SK-N-SH treated with all-trans-retinoic acid at 6 μM for 48 hours (cell line): ENCODE measurements at regions not wholly inside any gene's neighbourhood (a gene's known extent, or its start where the extent isn't known, plus 50 kb on each side); places are given as distances from the start of the nearest gene placed in this dataset.

ENCODE experiments used
- ATAC-seq: fragments of 200-7000 bp; cut with Tn5 transposase; 3 replicates; pipeline ENCODE4 v1.9.1; 2020; ENCODE audit warnings: mild to moderate bottlenecking, moderate library complexity
- ARNTL ChIP-seq: fragments of 450-650 bp; formaldehyde crosslinking; IDR thresholded peaks from 2 replicates; pipeline ENCODE4 v1.5.0; 2020; ENCODE audit warnings: low read depth, mild to moderate bottlenecking, moderate library complexity, borderline replicate concordance
- GLIS3 ChIP-seq: fragments of 250-450 bp; sonication (Bioruptor Pico); IDR thresholded peaks from 2 replicates; pipeline ENCODE4 v1.5.0; 2020; ENCODE audit warnings: mild to moderate bottlenecking, moderate library complexity
- ISL1 ChIP-seq: fragments of 250-450 bp; sonication (Bioruptor Pico); IDR thresholded peaks from 2 replicates; pipeline ENCODE4 v2.1.2; 2022; ENCODE audit warnings: mild to moderate bottlenecking, moderate library complexity
- OSR1 ChIP-seq: fragments of 250-450 bp; sonication (Bioruptor Pico); IDR thresholded peaks from 2 replicates; pipeline ENCODE4 v1.8.0; 2022; ENCODE audit warnings: moderate library complexity, mild to moderate bottlenecking, inconsistent platforms
- POU6F1 ChIP-seq: fragments of 250-450 bp; sonication (Bioruptor Pico); IDR thresholded peaks from 2 replicates; pipeline ENCODE4 v1.8.0; 2021; ENCODE audit warnings: low read depth, mild to moderate bottlenecking, moderate library complexity, borderline replicate concordance
- PPARA ChIP-seq: fragments of 250-450 bp; sonication (Bioruptor Pico); IDR thresholded peaks from 2 replicates; pipeline ENCODE4 v1.5.0; 2020; ENCODE audit warnings: mild to moderate bottlenecking, borderline replicate concordance
- SNAI2 ChIP-seq: fragments of 250-450 bp; sonication (Bioruptor Pico); IDR thresholded peaks from 2 replicates; pipeline ENCODE4 v1.5.0; 2020; ENCODE audit warnings: mild to moderate bottlenecking, moderate library complexity
- TCF4 ChIP-seq: fragments of 250-450 bp; sonication (Bioruptor Pico); IDR thresholded peaks from 2 replicates; pipeline ENCODE4 v1.8.0; 2021; ENCODE audit warnings: mild to moderate bottlenecking, moderate library complexity, borderline replicate concordance
- TSHZ2 ChIP-seq: fragments of 250-450 bp; sonication (Bioruptor Pico); IDR thresholded peaks from 2 replicates; pipeline ENCODE4 v1.5.0; 2020; ENCODE audit warnings: mild to moderate bottlenecking, moderate library complexity
- ZNF565 ChIP-seq: fragments of 450-650 bp; formaldehyde crosslinking; conservative IDR thresholded peaks from 2 replicates; pipeline ENCODE4 v1.5.0; 2020; ENCODE audit warnings: low read depth, mild to moderate bottlenecking, moderate library complexity
- ZNF70 ChIP-seq: fragments of 450-650 bp; formaldehyde crosslinking; IDR thresholded peaks from 2 replicates; pipeline ENCODE4 v1.5.0; 2020; ENCODE audit warnings: mild to moderate bottlenecking, moderate library complexity
- ZNF8 ChIP-seq: fragments of 450-650 bp; formaldehyde crosslinking; IDR thresholded peaks from 2 replicates; pipeline ENCODE4 v1.5.0; 2020; ENCODE audit warnings: mild to moderate bottlenecking, moderate library complexity
- TF ChIP-seq, protein P1 (sequence below): fragments of 250-450 bp; sonication (Bioruptor Pico); IDR thresholded peaks from 2 replicates; pipeline ENCODE4 v1.5.1; 2021; ENCODE audit warnings: mild to moderate bottlenecking, moderate library complexity

- no peak for TF ChIP-seq SNAI2 (CRISPR knock-in tag)
- TF ChIP-seq OSR1 (CRISPR knock-in tag) = no peak
These were observed 78.2 kb upstream of the UMPS start (continued) for GRCh38 chr3:124652009-124652408.

GRCh38 chr3:124653071-124653796, 77.0 kb upstream of the UMPS start:
- TF ChIP-seq ZNF565 (CRISPR knock-in tag) (no peak), ZNF70 (CRISPR knock-in tag) (no peak), TSHZ2 (no peak), ARNTL (CRISPR knock-in tag) (no peak), POU6F1 (no peak), PPARA (no peak), ISL1 (CRISPR knock-in tag) (no peak), GLIS3 (CRISPR knock-in tag) (no peak), TCF4 (CRISPR knock-in tag) (no peak)
- TF ChIP-seq, protein P1, sequence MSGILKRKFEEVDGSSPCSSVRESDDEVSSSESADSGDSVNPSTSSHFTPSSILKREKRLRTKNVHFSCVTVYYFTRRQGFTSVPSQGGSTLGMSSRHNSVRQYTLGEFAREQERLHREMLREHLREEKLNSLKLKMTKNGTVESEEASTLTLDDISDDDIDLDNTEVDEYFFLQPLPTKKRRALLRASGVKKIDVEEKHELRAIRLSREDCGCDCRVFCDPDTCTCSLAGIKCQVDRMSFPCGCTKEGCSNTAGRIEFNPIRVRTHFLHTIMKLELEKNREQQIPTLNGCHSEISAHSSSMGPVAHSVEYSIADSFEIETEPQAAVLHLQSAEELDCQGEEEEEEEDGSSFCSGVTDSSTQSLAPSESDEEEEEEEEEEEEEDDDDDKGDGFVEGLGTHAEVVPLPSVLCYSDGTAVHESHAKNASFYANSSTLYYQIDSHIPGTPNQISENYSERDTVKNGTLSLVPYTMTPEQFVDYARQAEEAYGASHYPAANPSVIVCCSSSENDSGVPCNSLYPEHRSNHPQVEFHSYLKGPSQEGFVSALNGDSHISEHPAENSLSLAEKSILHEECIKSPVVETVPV (CRISPR knock-in tag) = no peak
- no peak for ATAC-seq

GRCh38 chr3:124653797-124654469, 76.3 kb upstream of the UMPS start:
- TF ChIP-seq, protein P1 (CRISPR knock-in tag) = no peak
- TF ChIP-seq POU6F1 (no peak), ARNTL (CRISPR knock-in tag) (no peak), ZNF565 (CRISPR knock-in tag) (no peak), TSHZ2 (no peak), ZNF8 (CRISPR knock-in tag) (no peak)
- TF ChIP-seq, all 23 proteins: peak for 0
- ATAC-seq = no peak
